Hematopoietic multipotent progenitor cell (in vitro differentiated cells): ENCODE measurements at regions not wholly inside any gene's neighbourhood (a gene's known extent, or its start where the extent isn't known, plus 50 kb on each side); places are given as distances from the start of the nearest gene placed in this dataset.
A peak's percentile ranks its signal among the peaks of the same experiment; 100 is the strongest.

Experiments used
- DNase-seq, 3 donors: peaks; one replicate each; pipeline ENCODE4 v3.0.0-alpha.2; 2011 to 2015; ENCODE audit warnings: low read depth in 2 of 3, low spot score in 2 of 3

DNA sequence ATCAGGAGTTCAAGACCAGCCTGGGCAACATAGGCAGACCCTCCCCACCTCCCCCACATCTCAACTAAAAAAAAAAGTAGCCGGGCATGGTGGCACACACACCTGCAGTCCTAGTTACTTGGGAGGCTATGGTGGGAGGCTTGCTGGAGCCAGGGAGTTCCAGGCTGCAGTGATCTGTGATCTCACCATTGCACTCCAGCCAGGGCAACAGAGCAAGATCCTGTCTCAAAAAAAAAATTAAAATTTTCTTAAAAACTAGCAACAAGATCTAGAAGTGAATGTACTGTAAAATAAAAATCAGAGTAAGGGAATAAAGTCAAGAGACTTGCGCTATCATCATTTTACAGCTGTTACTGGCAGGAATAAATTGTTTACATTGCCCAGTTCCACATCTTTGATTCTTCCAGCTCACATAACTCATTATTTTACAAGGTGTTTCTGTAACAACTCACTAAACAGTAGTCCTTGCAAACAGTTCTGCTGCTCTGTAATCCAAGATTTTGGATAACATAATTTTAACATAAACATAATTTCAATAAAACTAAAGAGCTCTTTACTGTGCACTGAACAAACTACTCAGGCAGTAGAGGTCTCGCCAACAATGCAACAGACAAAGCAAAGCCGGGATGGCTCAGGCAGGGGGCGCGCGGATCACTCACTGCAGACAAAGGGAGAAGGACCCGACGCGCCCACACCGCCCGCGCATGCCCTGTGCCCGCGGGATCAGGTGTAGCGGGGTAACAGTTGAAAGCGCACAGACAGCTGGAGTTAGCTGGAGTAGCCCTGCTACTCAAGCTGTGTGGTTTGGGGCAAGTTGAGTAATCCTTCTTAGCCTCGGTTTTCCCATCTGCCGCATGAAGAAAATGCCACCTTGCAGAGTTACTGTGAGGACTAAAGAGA lies 73.3 kb upstream of the NFE2L3 start:
- peak; percentile 44 to 87 (median 83) for DNase-seq

GRCh38 chr7:26081638-26082037 lies 70.4 kb upstream of the NFE2L3 start:
- no peak for DNase-seq

- DNase-seq: no peak
Measured at GRCh38 chr7:26083113-26083512, 68.9 kb upstream of the NFE2L3 start.

GRCh38 chr7:26084418-26084817 lies 67.6 kb upstream of the NFE2L3 start:
- DNase-seq: no peak

DNA sequence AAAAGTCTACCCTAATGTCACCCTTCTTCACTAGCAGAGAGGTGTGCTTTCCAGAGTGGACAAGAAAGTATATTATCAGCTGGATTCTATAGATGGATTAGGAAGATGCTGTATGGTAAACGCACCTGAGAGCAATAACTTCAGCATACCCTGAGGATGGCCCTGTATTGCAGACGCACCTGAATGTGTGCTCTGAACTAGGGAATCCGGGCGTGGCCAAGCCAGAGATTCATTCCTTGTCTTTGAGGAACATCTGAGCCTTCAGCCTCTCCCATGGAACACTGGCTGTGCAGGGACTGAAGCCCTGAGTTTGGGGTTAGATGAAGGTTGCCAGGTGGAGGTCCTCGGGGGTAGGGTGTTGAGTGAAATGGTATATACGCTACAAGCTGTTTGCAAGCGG lies 66.2 kb upstream of the NFE2L3 start:
- no peak for DNase-seq

- no peak for DNase-seq
Measured at GRCh38 chr7:26087321-26088091, 64.5 kb upstream of the NFE2L3 start.

DNA sequence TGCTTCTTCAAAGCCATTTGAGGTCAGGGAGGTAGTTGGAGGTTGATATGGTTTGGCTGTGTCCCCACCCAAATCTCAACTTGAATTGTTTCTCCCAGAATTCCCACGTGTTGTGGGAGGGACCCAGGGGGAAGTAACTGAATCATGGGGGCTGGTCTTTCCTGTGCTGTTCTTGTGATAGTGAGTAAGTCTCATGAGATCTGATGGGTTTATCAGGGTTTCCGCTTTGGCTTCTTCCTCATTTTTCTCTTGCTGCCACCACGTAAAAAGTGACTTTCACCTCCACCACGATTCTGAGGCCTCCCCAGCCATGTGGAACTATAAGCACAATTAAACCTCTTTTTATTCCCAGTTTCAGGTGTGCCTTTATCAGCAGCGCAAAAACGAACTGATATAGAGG lies 62.5 kb upstream of the NFE2L3 start:
- DNase-seq: peak in 2 of 3 donors; percentile 56 to 60

GRCh38 chr7:26090927-26091519 lies 61.0 kb upstream of the NFE2L3 start:
- DNase-seq: peak in 2 of 3 donors; percentile 62 to 72

DNA sequence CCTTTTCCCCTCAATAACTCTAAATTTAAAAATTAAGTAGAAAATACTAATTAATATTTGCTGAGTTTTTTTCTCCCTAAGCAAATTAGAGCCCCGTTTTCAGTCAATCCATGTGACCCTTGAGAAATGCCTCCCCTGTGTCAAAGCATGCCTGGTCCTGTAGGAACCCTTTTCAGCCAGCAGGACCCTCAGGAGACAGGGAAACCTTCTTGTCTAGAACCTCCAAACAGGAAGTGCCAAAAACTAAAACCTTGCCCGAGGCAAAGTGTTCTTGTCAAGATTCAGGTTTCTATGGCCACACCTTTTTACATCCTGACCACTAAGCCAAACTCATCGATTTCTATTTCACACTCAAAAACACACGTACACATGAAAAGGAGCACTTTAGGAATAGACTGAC lies 60.1 kb upstream of the NFE2L3 start:
- DNase-seq: peak in 2 of 3 donors; percentile 43 to 54

DNA sequence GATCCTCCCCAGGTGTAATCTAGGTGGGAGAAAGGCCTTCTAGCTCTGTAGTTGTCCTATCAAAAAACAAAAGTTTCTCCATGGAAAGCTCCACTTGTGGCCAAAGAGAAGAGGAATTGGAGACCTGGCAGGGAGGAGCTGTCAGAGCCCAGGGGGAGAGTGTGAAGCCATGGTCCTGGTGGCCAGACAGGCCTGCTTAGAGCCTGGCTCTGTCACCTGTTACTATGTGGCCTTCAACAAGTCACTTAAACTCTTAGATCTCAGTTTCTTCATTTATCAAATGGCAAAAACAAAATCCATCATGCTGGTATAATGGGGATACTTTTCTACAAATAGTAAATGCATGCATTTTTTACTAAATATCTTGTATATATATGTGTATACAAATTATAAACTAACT lies 59.0 kb upstream of the NFE2L3 start:
- DNase-seq: no peak

DNA sequence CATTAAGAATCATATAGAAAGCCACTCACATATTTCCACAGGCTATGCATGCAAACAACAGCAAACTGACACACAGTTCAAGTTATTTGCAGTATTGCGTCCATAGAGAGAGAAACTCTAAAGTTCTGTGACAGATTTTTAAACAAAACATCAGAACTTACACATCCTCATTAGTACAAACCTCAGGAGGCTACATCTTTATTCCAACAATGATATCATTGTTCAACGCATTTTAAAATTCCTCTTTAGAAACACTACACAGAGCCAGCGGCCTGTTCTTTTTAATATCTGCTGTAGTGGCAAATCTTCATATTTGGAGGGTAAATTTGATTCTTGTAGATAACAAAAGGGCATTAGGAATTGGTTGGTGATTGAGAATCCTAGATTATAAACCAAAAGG lies 55.9 kb upstream of the NFE2L3 start:
- DNase-seq: no peak

GRCh38 chr7:26097837-26098668 lies 53.9 kb upstream of the NFE2L3 start:
- DNase-seq: no peak

GRCh38 chr7:26099236-26099635 lies 52.8 kb upstream of the NFE2L3 start:
- no peak for DNase-seq

GRCh38 chr7:26100406-26101339 lies 51.3 kb upstream of the NFE2L3 start:
- DNase-seq: peak in 2 of 3 donors; percentile 47 to 50

- peak in 2 of 3 donors; percentile 28 to 36 for DNase-seq
Measured at GRCh38 chr7:26101361-26102151, 50.4 kb upstream of the NFE2L3 start.

- DNase-seq: no peak
Measured at GRCh38 chr7:26102176-26102575, 49.8 kb upstream of the NFE2L3 start.
